ENCODE measurements at regions not wholly inside any gene's neighbourhood (a gene's known extent, or its start where the extent isn't known, plus 50 kb on each side); places are given as distances from the start of the nearest gene placed in this dataset.
"Not testable (repeated sequence)": the region's sequence is repeated elsewhere in the genome, so short reads cannot be mapped to it uniquely, and the experiment has no call there.

DNA sequence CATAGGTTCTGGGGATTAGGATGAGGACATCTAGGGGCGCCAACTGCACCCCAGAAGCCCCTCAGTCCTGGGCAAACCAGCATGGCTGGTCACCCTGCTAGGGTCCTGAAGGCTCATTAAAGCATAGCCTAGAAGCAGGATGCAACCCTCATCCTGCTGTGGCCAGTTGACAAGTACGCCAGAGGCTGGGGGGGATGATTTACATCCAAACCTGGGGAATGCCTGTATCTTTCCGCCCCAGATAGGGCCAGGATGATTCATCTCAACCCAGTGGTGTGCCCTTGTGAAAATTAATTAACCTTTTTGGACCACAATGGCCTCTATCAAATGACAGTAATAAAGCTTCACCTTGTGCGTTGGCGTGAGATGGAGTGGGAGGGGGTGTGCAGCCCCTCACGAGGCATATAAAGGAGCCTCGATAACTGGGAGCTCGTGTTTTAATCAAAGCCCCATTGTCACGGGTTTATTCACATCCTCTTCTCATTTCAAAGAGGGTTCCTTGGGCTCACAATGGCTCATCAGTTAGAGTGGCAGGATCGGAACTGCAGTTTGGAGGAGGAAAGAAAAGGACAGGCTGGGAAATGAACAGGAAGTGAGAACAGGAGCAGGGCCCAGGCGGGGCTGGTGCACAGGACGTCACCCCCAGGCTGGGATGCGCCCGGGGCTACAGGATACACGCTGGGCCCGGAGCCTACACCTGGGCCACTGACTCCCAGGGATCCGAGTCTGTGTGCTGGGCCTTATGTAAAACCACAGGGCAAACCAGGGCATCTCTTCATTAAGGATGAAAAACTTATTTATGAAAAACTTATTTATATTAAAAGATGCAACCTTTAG lies 121.8 kb upstream of the PHACTR3 start:
- no peak for DNase-seq (ENCODE audit: low spot score)
- intact Hi-C loops (cut with DNase I) = no loop called here

DNA sequence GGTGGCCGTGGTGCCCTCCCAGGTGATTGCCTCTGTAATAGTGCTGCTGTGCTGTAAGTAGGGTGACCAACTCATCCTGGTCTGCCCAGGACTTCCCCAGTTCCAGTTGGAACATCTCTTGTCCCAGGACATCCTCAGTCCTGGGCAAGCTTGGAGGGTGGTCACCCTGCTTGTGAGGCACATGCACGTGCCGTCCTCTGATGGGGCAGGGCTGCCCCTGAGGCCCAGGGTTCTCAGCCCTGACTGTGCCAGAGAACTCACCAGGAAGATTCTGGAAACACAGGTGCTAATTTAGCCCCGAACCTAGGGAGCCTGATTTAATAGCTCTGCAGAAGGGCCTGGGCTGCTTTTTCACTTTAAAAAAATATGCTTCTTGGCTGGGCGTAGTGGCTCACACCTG lies 120.9 kb upstream of the PHACTR3 start:
- no peak for DNase-seq (ENCODE audit: low spot score)
- intact Hi-C loops (cut with DNase I) = no loop called here

DNA sequence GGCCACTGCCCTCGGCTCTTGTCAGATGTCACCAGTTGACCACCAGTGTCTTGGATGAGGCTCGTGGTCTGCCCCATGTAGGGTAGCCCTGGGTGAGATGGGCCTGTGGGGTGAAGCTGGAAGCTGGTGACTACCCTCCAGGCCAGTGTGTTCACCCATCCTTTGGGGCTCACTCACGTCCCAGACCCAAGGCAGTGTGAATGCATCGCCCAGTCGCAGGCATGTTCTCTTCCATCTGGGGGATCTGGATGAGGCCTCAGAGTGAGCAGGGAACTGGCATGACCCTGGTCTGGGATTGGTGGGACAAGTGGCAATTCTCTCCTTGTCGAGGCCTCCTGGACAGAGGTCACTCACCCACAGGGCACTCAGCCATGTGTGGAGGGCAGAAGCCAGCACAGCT lies 120.1 kb upstream of the PHACTR3 start:
- intact Hi-C loops (cut with DNase I) = no loop called here
- no peak for DNase-seq (ENCODE audit: low spot score)

DNA sequence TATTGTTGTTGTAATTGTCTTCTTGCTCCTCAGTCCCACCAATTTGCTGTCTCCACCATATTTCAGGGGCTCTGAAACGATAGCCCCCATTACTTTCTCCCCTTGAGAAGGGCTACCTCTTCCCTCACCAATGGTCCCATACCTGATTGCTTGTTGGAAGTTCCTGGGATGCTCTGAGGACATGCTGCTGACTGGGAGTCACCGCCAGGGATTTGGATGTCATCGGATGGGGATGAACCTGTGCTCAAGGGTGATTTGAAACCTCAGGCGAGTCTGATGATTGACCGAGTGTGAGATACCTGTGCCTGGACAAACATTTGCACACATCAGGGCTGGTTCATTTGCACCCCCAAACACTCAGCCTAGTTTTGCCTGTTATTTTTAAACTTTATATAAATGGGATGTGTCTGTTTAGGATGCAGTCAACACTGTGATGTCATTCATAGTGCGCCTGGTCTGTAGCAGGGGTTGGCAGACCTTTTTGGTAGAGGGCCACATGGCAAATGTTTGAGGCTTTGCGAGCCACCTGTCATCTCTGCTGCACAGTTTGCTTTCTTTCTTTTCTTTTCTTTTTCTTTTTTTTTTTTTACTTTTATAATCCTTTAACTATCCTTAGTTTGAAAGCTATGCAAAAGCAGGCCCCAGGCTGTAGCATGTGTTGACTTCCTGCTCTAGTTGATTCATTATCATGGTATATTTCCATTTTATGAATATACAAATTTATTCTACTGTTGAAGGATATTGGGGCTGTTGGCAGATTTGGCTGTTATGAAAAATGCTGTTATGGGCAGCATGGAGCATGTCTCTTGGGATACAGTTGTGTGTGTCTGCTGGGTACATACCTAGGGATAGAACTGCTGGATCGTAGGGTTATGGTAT lies 118.5 kb upstream of the PHACTR3 start:
- DNase-seq (ENCODE audit: low spot score) = no peak
- intact Hi-C loops (cut with DNase I) = no loop called here

DNA sequence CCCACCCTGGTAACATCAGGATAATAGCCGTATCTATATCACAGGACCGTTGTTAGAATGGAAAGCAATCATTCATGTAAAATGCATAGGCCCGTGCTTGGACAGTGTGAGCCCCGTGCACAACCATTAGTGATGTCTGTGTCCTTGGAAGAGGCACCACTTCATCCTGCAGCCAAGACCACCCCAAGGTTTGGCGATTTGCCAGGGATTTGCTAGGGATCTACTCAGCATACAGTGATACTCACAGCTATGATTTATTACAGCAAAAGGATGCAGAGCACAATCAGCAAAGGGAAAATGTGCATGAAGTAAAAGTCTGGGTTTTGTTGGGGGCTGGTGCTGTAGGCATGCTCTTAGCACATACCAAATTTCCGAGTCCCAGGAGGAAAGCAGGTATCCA lies 115.9 kb upstream of the PHACTR3 start:
- intact Hi-C loops (cut with DNase I); DNase-seq (ENCODE audit: low spot score): not testable (repeated sequence)

DNA sequence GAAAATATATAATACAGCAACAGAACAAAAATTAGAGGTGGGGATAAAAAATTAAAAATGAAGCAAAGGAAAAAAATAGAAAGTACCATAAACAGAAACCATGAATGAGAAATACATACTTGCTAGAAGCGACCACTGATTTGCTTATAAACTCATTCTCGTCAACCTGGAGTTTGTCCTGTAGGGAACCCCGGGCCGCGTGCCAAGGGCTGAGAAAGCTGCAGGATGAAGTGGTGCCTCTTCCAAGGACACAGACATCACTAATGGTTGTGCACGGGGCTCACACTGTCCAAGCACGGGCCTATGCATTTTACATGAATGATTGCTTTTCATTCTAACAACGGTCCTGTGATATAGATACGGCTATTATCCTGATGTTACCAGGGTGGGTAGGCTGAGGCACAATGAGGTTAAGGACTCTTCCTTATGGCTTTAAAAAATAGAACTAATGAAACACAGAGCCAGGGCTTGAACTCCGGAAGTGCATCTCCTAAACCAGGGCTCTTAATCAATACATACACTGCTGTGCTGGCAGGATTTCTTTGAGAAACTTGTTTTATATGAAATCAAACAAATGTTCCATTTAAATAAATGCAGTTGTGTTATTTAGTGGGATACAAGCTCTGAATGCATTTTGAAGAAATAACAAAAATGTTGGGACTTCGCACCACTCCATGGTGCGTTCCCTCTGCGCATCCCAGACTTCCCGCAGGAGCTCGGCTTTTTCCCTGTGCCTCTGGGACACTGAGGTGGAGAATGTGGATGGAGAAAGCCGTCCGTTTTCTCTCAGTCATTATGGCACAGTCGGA lies 113.9 kb upstream of the PHACTR3 start:
- intact Hi-C loops (cut with DNase I); DNase-seq (ENCODE audit: low spot score): not testable (repeated sequence)

DNA sequence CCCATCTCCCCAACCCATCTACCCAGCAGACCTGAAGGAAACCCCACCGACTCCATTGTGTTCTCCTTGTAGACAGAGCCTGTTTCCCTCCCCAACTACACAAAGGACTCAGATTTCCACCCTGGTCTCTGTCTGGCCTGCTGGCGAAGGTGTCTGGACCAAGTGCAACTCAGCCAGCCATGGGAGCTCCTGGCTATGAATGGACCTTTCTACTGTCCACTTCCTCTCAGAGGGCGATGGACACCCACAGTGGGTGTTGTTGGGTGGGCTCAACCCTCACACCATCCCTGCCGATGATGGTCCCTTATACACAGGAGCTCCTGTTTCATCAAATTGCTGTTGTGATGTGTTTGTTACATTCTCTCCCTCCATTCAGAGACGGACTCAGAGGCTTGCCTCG lies 112.5 kb upstream of the PHACTR3 start:
- intact Hi-C loops (cut with DNase I) = no loop called here
- DNase-seq (ENCODE audit: low spot score) = no peak

DNA sequence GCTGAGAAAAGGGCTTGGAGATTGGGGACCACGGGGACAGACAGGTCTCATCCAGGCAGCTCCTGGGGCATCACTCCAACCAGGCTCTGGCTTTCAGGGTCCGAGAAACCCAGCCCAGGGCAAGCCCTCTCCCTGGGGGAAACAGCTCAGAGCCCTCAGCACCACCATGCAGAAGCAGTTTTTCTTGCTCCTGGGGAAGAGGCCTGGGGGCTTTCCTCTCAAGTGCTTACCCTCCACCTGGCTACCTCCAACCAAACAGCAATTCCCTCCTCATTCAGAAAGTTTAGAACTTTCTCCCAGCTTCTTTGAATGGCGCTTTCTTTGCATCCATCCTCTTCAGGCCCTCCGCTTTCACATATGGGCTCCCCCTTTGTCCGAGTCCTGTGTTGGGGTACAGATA lies 110.4 kb upstream of the PHACTR3 start:
- intact Hi-C loops (cut with DNase I) = no loop called here
- DNase-seq (ENCODE audit: low spot score) = no peak

DNA sequence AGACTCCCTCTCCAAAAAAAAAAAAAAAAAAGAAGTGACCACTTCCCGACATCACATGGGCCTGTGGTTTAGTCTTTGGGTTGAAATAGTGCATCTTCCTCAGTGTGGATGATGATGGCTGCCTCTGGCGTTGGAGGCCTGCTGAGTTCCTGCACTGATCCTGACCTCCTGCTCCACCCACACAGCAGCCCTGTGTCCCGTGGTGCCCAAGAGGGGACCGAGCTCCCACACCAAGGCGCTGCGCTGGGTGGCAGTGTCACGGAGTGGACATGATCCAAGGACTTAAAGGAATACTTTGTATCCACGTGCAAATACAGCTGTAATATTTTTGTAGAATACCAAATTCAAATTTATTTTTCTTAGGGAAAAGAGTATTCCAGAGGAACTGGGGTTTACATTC lies 109.2 kb upstream of the PHACTR3 start:
- intact Hi-C loops (cut with DNase I) = loop anchor here (5.0 kb wide), 1 partner anchor 628 kb away; no protein-coding TSS in a partner anchor
- DNase-seq (ENCODE audit: low spot score) = no peak

DNA sequence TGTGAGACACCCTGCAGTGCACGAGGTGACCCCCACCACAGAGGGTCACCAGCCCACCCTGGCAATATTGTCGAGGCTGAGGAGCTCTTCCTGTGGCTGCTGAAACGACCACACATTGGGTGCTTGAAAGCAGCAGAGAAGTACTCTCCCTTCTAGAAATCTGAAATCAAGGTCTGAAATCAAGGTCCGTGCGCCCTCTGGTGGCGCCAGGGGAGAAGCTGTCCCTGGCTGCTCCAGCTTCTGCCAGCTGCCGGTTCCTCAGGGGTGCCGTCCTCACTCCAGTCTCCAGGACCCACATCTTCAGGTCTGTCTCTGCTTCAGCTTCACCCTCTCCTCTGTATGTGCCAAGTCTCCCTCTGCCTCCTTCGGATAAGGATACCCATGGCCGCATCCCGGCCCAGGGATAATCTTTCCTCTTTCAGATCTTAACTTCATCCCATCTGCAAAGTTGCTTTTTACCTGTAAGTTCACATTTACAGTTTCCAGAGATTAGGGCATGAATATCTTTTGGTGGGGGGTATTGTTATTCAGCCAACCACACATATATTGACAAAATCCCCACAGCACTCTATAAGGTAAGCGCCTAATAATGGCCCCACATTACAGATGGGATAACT lies 108.3 kb upstream of the PHACTR3 start:
- DNase-seq (ENCODE audit: low spot score) = peak; percentile 81
- intact Hi-C loops (cut with DNase I) = loop anchor here (5.0 kb wide), 1 partner anchor 629 kb away; no protein-coding TSS in a partner anchor

DNA sequence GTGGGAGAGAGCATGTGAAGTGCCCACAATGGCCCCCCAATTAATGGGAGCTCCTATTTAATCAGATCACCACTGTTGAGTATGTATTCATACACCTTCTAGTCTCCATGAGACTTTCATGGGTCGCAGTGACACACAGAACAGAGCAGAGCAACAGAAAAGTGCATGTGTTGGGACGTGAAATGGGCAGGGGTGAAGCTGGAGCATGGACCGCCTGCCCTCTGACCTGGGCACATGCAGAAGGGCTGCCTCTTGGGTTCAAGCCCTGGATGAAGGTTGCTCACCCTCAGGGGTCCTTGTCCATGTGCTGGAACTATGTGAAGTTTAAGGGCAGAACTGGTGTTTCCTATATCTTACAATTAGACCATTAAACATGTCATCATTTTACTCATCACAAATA lies 106.0 kb upstream of the PHACTR3 start:
- intact Hi-C loops (cut with DNase I) = loop anchor here (5.0 kb wide), 1 partner anchor 631 kb away; no protein-coding TSS in a partner anchor
- no peak for DNase-seq (ENCODE audit: low spot score)

DNA sequence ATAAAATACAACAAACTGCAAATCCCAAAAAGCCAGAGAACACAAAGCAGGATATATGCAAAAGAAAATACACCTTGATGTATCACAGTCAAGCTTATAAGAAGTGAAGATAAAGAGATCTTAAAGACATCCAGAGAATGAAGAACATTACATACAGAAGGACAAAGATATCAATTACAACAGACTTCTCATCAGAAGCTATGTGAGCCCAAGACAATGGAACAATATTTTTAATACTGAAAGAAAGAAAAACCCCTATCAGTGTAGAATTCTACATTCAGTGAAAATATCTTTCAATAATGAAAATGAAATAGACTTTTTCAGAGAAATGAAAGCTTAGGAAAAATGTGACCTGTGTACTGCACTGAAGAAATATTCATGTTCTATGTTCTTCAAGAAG lies 104.5 kb upstream of the PHACTR3 start:
- intact Hi-C loops (cut with DNase I) = loop anchor here (5.0 kb wide), 1 partner anchor 633 kb away; no protein-coding TSS in a partner anchor
- no peak for DNase-seq (ENCODE audit: low spot score)

DNA sequence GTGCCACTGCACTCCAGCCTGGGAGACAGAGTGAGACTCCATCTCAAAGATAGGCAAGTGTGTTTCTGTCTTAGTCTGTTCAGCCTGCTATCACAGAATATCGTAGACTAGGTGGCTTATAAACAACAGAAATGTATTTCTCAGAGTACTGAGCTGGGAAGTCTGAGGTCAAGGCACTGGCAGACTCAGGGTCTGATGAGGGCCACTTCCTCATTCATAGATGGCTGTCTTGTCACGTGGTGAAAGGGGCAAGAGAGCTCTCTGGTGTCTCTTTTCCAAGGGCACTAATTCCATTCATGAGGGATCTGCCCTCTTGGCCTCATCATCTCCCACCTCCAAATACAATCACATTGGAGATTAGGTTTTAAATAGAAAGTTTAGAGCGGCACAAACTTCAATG lies 95.6 kb upstream of the PHACTR3 start:
- intact Hi-C loops (cut with DNase I) = no loop called here
- no peak for DNase-seq (ENCODE audit: low spot score)

DNA sequence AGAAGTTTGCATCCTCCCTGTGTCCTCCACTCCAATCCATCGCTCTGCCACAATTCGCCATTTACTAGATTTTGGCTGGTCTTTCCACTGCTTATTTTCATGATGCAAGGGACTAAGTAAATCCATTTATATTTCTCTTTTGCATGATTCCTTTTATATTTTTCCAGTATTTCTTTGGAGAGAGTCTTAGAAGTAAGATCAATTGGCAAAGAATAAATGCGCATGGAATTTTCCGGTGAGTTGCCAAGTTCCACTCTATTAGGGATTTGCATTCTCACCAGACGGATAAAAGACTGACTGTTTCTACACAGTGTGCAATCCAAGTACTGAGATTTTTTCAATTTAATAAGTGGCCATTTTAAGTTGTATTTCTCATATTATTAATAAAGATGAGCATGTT lies 91.7 kb upstream of the PHACTR3 start:
- intact Hi-C loops (cut with DNase I) = no loop called here
- no peak for DNase-seq (ENCODE audit: low spot score)

DNA sequence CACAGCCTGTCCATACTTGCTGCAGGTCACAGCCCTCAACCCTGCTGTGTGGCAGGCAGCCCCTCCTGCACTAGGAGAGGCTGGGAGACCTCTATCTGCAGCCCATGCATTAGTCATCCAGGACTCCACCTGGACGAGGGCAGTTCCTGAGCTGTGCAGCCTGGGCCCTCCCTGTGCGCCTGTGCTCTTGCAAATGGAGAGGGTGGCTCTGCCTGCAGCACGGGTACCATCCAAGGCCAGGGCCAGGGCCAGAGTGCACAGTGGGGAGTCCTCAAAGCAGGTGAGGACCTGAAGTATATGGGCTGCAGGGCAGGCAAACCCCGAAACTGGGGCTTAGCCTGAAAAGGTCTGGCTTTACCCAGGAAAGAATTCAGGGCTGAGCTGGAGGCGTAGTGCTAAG lies 89.8 kb upstream of the PHACTR3 start:
- intact Hi-C loops (cut with DNase I) = no loop called here

DNA sequence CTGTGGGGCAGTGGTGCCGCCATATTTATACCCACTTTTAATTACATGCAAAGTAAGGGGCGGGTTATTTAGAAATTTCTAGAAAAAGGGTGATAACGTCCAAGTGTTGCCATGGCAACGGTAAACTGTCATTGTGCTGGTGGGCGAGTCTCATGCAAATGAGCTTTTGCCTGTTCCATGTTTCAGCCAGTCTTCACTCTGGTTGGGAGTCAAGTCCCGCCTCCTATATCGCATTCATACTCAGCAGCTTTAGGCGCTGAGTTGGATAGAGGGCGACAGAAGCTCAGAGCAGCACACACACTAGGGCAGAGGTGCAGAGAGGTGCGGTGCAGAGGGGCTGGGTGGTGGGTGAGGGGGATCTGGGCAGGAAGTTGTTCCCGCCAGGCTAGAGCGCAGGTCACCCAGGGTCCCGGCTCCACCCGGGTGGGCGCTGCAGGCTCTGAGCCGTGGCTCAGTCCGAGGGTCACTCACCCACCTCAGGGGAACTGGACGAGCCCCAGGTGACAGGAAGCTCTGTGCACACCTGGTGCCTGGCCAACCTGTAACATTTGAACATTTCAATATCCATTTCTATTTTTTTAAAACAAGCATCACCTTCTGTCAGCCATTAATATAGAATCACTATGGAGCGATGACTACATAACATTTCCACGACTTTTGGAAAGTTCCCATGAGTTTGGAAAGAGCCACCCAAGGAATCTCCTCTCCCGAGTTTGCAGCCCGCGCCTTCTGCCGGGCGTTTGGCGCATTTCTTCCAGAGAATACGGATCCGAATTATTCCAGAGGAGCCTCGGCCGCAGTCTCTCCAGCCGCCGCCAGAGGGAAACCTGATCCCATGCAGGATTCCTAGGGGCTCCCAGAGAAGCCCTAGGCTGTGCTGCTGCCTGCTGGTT lies 89.1 kb upstream of the PHACTR3 start:
- DNase-seq (ENCODE audit: low spot score) = no peak
- intact Hi-C loops (cut with DNase I) = no loop called here

More for the DNA sequence above, 89.8 kb upstream of the PHACTR3 start:
- no peak for DNase-seq (ENCODE audit: low spot score)

DNA sequence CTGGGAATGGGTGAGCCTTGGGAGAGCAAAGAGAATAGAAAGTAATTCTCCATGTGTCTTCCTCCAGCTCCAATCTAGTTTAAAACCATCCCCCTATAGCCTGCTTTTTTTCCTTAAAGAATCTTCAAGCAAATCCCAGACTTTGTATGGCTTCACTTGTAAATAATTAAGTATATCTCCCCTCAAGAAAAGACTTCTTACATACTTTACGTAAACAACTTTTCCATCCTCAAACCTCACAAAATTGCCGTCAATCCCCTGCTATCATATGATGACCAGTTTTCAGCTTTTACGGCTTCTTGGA lies 88.5 kb upstream of the PHACTR3 start:
- intact Hi-C loops (cut with DNase I) = no loop called here
- DNase-seq (ENCODE audit: low spot score) = no peak

DNA sequence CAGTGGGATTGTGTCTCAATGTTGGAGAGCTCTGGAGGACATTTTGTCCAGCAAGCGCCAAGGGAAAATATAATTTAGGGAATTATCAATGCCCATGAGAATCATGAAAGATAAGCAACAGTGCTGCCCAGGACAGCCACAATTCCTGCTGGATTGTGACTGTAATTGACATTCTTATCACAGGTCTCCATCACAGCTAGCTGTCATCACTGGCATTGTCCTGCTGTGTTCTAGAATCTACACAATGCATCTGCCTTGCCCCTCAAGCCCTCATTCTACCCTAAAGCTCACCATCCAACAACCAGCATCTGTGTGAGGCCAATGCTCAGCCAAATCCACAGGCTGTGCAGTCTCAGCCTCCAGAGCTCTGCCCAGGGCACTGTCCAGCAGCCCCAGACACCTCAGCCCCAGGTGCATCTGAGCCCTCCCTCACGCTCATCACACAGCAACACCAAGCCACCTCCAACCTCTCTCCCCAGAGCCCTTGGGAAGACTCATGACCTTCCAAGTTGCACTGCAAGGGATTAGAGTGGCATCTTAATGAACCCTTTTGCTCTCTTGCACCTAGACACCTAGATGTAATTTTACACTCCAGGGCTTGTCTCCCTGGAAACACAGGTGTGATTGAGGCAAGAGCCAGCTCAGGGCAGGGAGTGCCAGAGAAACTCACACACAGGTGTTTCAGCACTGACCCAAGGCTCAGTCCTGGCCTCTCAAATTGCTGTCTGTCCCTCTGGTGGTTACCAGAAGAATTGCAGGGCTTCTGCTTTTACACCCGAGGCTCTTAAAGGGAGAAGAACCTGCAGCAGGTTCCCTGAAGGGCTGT lies 85.2 kb upstream of the PHACTR3 start:
- intact Hi-C loops (cut with DNase I) = no loop called here
- DNase-seq (ENCODE audit: low spot score) = no peak

All from cardiac septum (tissue), 1 donor.